Endothelial cell of umbilical vein (primary cell): ENCODE measurements at regions not wholly inside any gene's neighbourhood (a gene's known extent, or its start where the extent isn't known, plus 50 kb on each side); places are given as distances from the start of the nearest gene placed in this dataset.

ENCODE experiments used
- BruUV-seq: library from RNA; stranded (reverse); fragments of 400-500 nt; replicated peaks from 2 replicates; lab custom pipeline; 2021; lab: Mats Ljungman, UMichigan
- CTCF ChIA-PET: fragments of 300-600, 350-600 bp; sonication (Branson Sonifier 250); formaldehyde crosslinking; loops from one replicate; lab custom pipeline; 2021; ENCODE audit warnings: antibody characterized with exemption, inconsistent platforms; lab: Charles Lee
- POLR2A ChIA-PET: fragments of 300-600, 350-600 bp; sonication (Branson Sonifier 250); formaldehyde crosslinking; loops from one replicate; lab custom pipeline; 2021; ENCODE audit warnings: antibody characterized with exemption, inconsistent platforms; lab: Charles Lee
- DNase-seq: peaks from one replicate; pipeline ENCODE4 v3.0.0-alpha.2; 2011; ENCODE audit warnings: low read depth, low spot score
- FAIRE-seq: peaks from 2 replicates; lab custom pipeline; 2011; peaks lifted over from hg19 to GRCh38; lab: Jason Lieb, UNC
- H2AFZ ChIP-seq: 2 replicates; pipeline ENCODE4 v1.6.0; 2012; ENCODE audit warnings: low read depth, low read length, control low read depth, inconsistent platforms
- H3K27ac ChIP-seq: 2 replicates; pipeline ENCODE4 v1.5.1; 2011; ENCODE audit warnings: low read depth, mild to moderate bottlenecking, control low read depth, low read length, moderate library complexity; ENCODE audit not compliant: insufficient read depth
- H3K27me3 ChIP-seq, 2 experiments: 2 replicates each; pipeline versions ENCODE4 v1.6.0 to v1.6.1; 2011; ENCODE audit warnings: low read length in 2 of 2, mixed read lengths in 1 of 2; ENCODE audit not compliant: control insufficient read depth in 2 of 2, insufficient read depth in 2 of 2
- H3K36me3 ChIP-seq, 2 experiments: 2 replicates in 1 of 2; 3 replicates in 1 of 2; pipeline ENCODE4 v1.5.1; 2011; ENCODE audit warnings: low read length in 2 of 2, mild to moderate bottlenecking in 1 of 2, moderate library complexity in 1 of 2; ENCODE audit not compliant: control insufficient read depth in 2 of 2, insufficient read depth in 2 of 2; ENCODE audit errors: extremely low read depth in 1 of 2
- H3K4me1 ChIP-seq: 3 replicates; pipeline ENCODE4 v1.5.1; 2011; ENCODE audit warnings: mild to moderate bottlenecking, low read length; ENCODE audit not compliant: control insufficient read depth, insufficient read depth; ENCODE audit errors: extremely low read depth
- H3K4me2 ChIP-seq: 2 replicates; pipeline ENCODE4 v1.6.1; 2011; ENCODE audit warnings: low read length, control low read depth, mixed read lengths; ENCODE audit not compliant: insufficient read depth
- H3K4me3 ChIP-seq, 3 experiments: fragments of 200-600 bp in 1 of 3; sonication (generic), shearing (Covaris generic) in 1 of 3; replicated peaks in 1 of 3; 2 replicates each; pipeline ENCODE4 v1.5.1; 2011 to 2016; ENCODE audit warnings: control low read depth in 3 of 3, low read length in 3 of 3, mild to moderate bottlenecking in 2 of 3, inconsistent platforms in 1 of 3, low read depth in 1 of 3, moderate library complexity in 1 of 3; ENCODE audit not compliant: insufficient read depth in 1 of 3
- H3K79me2 ChIP-seq: 2 replicates; pipeline ENCODE4 v1.6.0; 2012; ENCODE audit warnings: low read length, inconsistent platforms; ENCODE audit not compliant: control insufficient read depth, insufficient read depth
- H3K9ac ChIP-seq: replicated peaks from 2 replicates; pipeline ENCODE3; 2011; ENCODE audit warnings: low read length, control low read depth; ENCODE audit not compliant: insufficient read depth; ENCODE audit errors: extremely low read depth
- H3K9me1 ChIP-seq: replicated peaks from 3 replicates; pipeline ENCODE4 v1.6.0; 2011; ENCODE audit warnings: mild to moderate bottlenecking, low read length; ENCODE audit not compliant: control insufficient read depth, insufficient read depth; ENCODE audit errors: extremely low read depth
- H3K9me3 ChIP-seq: replicated peaks from 2 replicates; pipeline ENCODE4 v1.5.1; 2012; ENCODE audit warnings: low read length, inconsistent platforms; ENCODE audit not compliant: control insufficient read depth, insufficient read depth
- H4K20me1 ChIP-seq: replicated peaks from 2 replicates; pipeline ENCODE3; 2011; ENCODE audit warnings: mild to moderate bottlenecking, low read length; ENCODE audit not compliant: control insufficient read depth, insufficient read depth; ENCODE audit errors: extremely low read depth
- CTCF ChIP-seq, 2 donors: IDR thresholded peaks; 1 replicate in 1 of 2; 2 replicates in 1 of 2; pipeline ENCODE4 v1.5.1; 2011; ENCODE audit warnings: low read length in 2 of 2, mild to moderate bottlenecking in 2 of 2, moderate library complexity in 2 of 2, control low read depth in 1 of 2, inconsistent platforms in 1 of 2, low read depth in 1 of 2; ENCODE audit not compliant: insufficient read depth in 1 of 2; ENCODE audit errors: extremely low read depth in 1 of 2
- EZH2 ChIP-seq: IDR thresholded peaks from 2 replicates; pipeline ENCODE4 v1.6.1; 2012; ENCODE audit warnings: borderline replicate concordance, low read depth, mild to moderate bottlenecking, moderate library complexity, low read length, inconsistent platforms; ENCODE audit not compliant: severe bottlenecking
- FOS ChIP-seq: IDR thresholded peaks from 2 replicates; pipeline ENCODE4 v1.6.1; 2011; ENCODE audit warnings: mild to moderate bottlenecking, low read length, moderate library complexity, borderline replicate concordance; ENCODE audit not compliant: insufficient read depth
- GATA2 ChIP-seq: IDR thresholded peaks from 2 replicates; pipeline ENCODE4 v1.7.0; 2011; ENCODE audit warnings: low read depth, mild to moderate bottlenecking, moderate library complexity, mixed read lengths, low read length; ENCODE audit not compliant: insufficient read length, insufficient read depth
- JUN ChIP-seq: IDR thresholded peaks from 2 replicates; pipeline ENCODE4 v1.6.1; 2011; ENCODE audit warnings: borderline replicate concordance, low read depth; ENCODE audit not compliant: insufficient read length, insufficient read depth
- MAX ChIP-seq: IDR thresholded peaks from 2 replicates; pipeline ENCODE4 v1.6.1; 2011; ENCODE audit not compliant: insufficient read depth, insufficient read length
- MYC ChIP-seq: IDR thresholded peaks from one replicate; pipeline ENCODE4 v1.6.1; 2011; ENCODE audit warnings: mild to moderate bottlenecking, low read depth, low read length
- POLR2A ChIP-seq: IDR thresholded peaks from 2 replicates; pipeline ENCODE4 v1.6.1; 2012; ENCODE audit warnings: low read depth, mild to moderate bottlenecking, control low read depth, low read length
- POLR2AphosphoS5 ChIP-seq: IDR thresholded peaks from 2 replicates; pipeline ENCODE4 v1.6.1; 2012; ENCODE audit warnings: low read depth, mild to moderate bottlenecking, control low read depth, low read length, moderate library complexity; ENCODE audit not compliant: insufficient read depth
- dilution Hi-C: fragments of 300-500 bp; cut with MboI; formaldehyde crosslinking; loops from one replicate; pipeline ENCODE4 v1.15.0; 2019; ENCODE audit warnings: low sequenced_read_pairs; ENCODE audit not compliant: extremely low pct_ligation_motif_present
- intact Hi-C: fragments of 100-400 bp; cut with micrococcal nuclease; formaldehyde crosslinking; loops from one replicate; pipeline ENCODE4 v1.10.0; 2022

- Histone ChIP-seq H3K4me3 (no peak overlapping the region), H3K9me3 (no peaks in the 10 kb centered on the region), H3K9me1 (no peaks in the 10 kb centered on the region), H4K20me1 (no peaks in the 10 kb centered on the region), H3K27me3 (no peaks in the 10 kb centered on the region), H3K4me2 (no peak overlapping the region), H2AFZ (no peak overlapping the region), H3K4me1 (no peaks in the 10 kb centered on the region), H3K36me3 (no peaks in the 10 kb centered on the region), H3K27ac (no peak overlapping the region), H3K79me2 (no peaks in the 10 kb centered on the region), H3K9ac (no peak overlapping the region)
- ChIA-PET POLR2A (no interaction called here), CTCF (no interaction called here)
- dilution Hi-C loops (no loop called here), intact Hi-C loops (no loop called here)
- BruUV-seq, result no TSS peak
- TF ChIP-seq POLR2A (no peak), FOS (no peak), JUN (no peak), GATA2 (no peak), MYC (no peak), CTCF (IDR thresholded peaks at IDR 0.05; ENCODE audit: extremely low read depth in 1 of 2, insufficient read depth in 1 of 2, low read depth in 1 of 2, low read length in 2 of 2) (no peak), EZH2 (no peak), MAX (no peak), POLR2AphosphoS5 (no peak)
- DNase-seq (no peak), FAIRE-seq (no peak)
Measured at GRCh38 chr2:238553159-238553558, 126.4 kb downstream of the ASB1 start.
